Right lobe of liver (tissue), 6 donors: ENCODE measurements at regions not wholly inside any gene's neighbourhood (a gene's known extent, or its start where the extent isn't known, plus 50 kb on each side); places are given as distances from the start of the nearest gene placed in this dataset.

Experiments
- ATAC-seq, 4 donors: fragments of 200-7000 bp; cut with Tn5 transposase; one replicate each; pipeline ENCODE4 v1.9.1; 2020; ENCODE audit warnings: mild to moderate bottlenecking in 4 of 4, moderate library complexity in 4 of 4
- DNase-seq, 3 donors: peaks; one replicate each; pipeline ENCODE4 v3.0.0-alpha.2; 2020
- H3K27ac ChIP-seq, 3 donors: fragments of 200-600 bp; one replicate each; pipeline ENCODE4 v1.8.0; 2022
- H3K27me3 ChIP-seq, 2 donors: fragments of 200-600 bp; one replicate each; pipeline ENCODE4 v1.8.0; 2022
- H3K36me3 ChIP-seq, 4 donors: fragments of 200-600 bp; sonication (generic) in 1 of 4; one replicate each; pipeline versions ENCODE4 v1.5.1 to v1.8.0; 2017 to 2022; ENCODE audit warnings: control low read depth in 1 of 4
- H3K4me1 ChIP-seq, 4 donors: fragments of 200-600 bp; sonication (generic) in 1 of 4; one replicate each; pipeline versions ENCODE4 v1.5.1 to v1.8.0; 2017 to 2022; ENCODE audit warnings: control low read depth in 1 of 4
- H3K4me3 ChIP-seq, 3 donors: fragments of 200-600 bp; one replicate each; pipeline ENCODE4 v1.8.0; 2022
- H3K9me3 ChIP-seq, 4 donors: fragments of 200-600 bp; sonication (generic) in 1 of 4; one replicate each; pipeline versions ENCODE4 v1.5.1 to v1.8.0; 2017 to 2022; ENCODE audit warnings: control low read depth in 1 of 4
- POLR2A ChIP-seq: fragments of 450-650 bp; IDR thresholded peaks from one replicate; pipeline ENCODE4 v1.6.1; 2017; ENCODE audit warnings: antibody characterized with exemption, mild to moderate bottlenecking
- WGBS: methylation state at CpG from one replicate; pipeline ENCODE4 v1.1.6; 2018; ENCODE audit warnings: low coverage, low lambda C conversion rate; ENCODE audit not compliant: insufficient coverage; ENCODE audit errors: missing lambda C conversion rate; 5-methylcytosine and 5-hydroxymethylcytosine counted together
- intact Hi-C, 2 donors: fragments of 100-400 bp; cut with DNase I; formaldehyde crosslinking; loops; one replicate each; pipeline versions ENCODE4 v1.11.2 to v1.14.1; 2022
- TF ChIP-seq, protein P1 (sequence below), 4 donors: fragments of 200-600 bp in 3 of 4; fragments of 450-650 bp in 1 of 4; IDR thresholded peaks; one replicate each; pipeline versions ENCODE4 v1.5.1 to v1.8.0; 2016 to 2022; ENCODE audit warnings: antibody characterized with exemption in 4 of 4, mild to moderate bottlenecking in 2 of 4
- donor health status: DM: no; HTN: yes; CAD: no.
- donor health status: DM: no; HTN: no; CAD: no.
- donor health status: DM: no; HTN: no; CAD: no.
- donor health status: DM: no; HTN: yes; CAD: no.
- donor health status: DM: no; HTN: yes; CAD: no.

GRCh38 chr2:18129348-18129747 is 250.9 kb downstream of the KCNS3 start:
- no peaks in the 10 kb centered on the region for H3K27me3 ChIP-seq
- ATAC-seq: no peak
- TF ChIP-seq POLR2A: no peak
- TF ChIP-seq, protein P1, sequence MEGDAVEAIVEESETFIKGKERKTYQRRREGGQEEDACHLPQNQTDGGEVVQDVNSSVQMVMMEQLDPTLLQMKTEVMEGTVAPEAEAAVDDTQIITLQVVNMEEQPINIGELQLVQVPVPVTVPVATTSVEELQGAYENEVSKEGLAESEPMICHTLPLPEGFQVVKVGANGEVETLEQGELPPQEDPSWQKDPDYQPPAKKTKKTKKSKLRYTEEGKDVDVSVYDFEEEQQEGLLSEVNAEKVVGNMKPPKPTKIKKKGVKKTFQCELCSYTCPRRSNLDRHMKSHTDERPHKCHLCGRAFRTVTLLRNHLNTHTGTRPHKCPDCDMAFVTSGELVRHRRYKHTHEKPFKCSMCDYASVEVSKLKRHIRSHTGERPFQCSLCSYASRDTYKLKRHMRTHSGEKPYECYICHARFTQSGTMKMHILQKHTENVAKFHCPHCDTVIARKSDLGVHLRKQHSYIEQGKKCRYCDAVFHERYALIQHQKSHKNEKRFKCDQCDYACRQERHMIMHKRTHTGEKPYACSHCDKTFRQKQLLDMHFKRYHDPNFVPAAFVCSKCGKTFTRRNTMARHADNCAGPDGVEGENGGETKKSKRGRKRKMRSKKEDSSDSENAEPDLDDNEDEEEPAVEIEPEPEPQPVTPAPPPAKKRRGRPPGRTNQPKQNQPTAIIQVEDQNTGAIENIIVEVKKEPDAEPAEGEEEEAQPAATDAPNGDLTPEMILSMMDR (IDR thresholded peaks at IDR 0.05): no peak

DNA sequence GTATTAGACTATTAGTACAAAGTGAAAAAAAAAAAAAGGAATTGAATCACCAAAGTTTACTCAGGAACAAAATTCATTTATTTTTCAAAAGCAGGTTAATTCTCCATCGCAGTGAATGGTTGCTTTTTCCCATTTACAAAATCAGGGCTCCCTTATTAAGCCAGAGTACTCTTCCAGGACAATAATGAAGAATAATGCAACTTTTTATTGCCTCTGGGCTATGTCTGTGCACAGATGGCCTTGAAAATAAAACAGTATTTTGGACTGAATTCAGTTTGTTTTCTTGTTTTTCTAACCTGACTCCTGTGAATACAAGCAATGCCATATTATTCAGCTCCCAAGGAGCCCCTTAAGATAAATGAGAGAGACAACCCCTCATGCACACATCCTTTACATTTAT is 246.8 kb downstream of the KCNS3 start:
- ATAC-seq: no peak
- TF ChIP-seq, protein P1 (IDR thresholded peaks at IDR 0.05): no peak
- TF ChIP-seq POLR2A: no peak
- H3K36me3 ChIP-seq: no peaks in the 10 kb centered on the region
- H3K4me1 ChIP-seq: no peaks in the 10 kb centered on the region
- H3K9me3 ChIP-seq: no peaks in the 10 kb centered on the region
- intact Hi-C loops: no loop called here
- WGBS: 89% methylated on average over 1 of the region's 1 CpG
- DNase-seq: no peak
- H3K27me3 ChIP-seq: no peaks in the 10 kb centered on the region
- H3K27ac ChIP-seq: no peak overlapping the region
- H3K4me3 ChIP-seq: no peak overlapping the region

More at GRCh38 chr2:18129348-18129747, 250.9 kb downstream of the KCNS3 start:
- no peak overlapping the region for H3K4me3 ChIP-seq
- H3K36me3 ChIP-seq: no peaks in the 10 kb centered on the region
- no peaks in the 10 kb centered on the region for H3K4me1 ChIP-seq
- intact Hi-C loops: no loop called here
- H3K9me3 ChIP-seq: no peaks in the 10 kb centered on the region
- DNase-seq: no peak
- H3K27ac ChIP-seq: no peak overlapping the region

GRCh38 chr2:18124116-18124835 is 245.8 kb downstream of the KCNS3 start:
- no peaks in the 10 kb centered on the region for H3K27me3 ChIP-seq
- H3K4me3 ChIP-seq: no peak overlapping the region
- H3K27ac ChIP-seq: no peak overlapping the region
- intact Hi-C loops: no loop called here
- no peak for ATAC-seq
- TF ChIP-seq, protein P1 (IDR thresholded peaks at IDR 0.05): no peak
- no peak for TF ChIP-seq POLR2A
- no peaks in the 10 kb centered on the region for H3K4me1 ChIP-seq
- no peaks in the 10 kb centered on the region for H3K9me3 ChIP-seq
- no peak for DNase-seq
- WGBS: 41% methylated on average over 5 of the region's 6 CpGs
- no peaks in the 10 kb centered on the region for H3K36me3 ChIP-seq

GRCh38 chr2:18123577-18123976 is 245.1 kb downstream of the KCNS3 start:
- Histone ChIP-seq H3K27me3 (no peaks in the 10 kb centered on the region), H3K4me1 (peaks cover 0 to 4% (median 0%) of the 10 kb centered on the region in 4 donors), H3K4me3 (no peak overlapping the region), H3K9me3 (no peaks in the 10 kb centered on the region), H3K27ac (no peak overlapping the region), H3K36me3 (no peaks in the 10 kb centered on the region)
- intact Hi-C loops: no loop called here
- no peak for DNase-seq
- 42% methylated on average over 3 of the region's 3 CpGs for WGBS
- TF ChIP-seq POLR2A: no peak
- TF ChIP-seq, protein P1 (IDR thresholded peaks at IDR 0.05): no peak
- ATAC-seq: no peak

DNA sequence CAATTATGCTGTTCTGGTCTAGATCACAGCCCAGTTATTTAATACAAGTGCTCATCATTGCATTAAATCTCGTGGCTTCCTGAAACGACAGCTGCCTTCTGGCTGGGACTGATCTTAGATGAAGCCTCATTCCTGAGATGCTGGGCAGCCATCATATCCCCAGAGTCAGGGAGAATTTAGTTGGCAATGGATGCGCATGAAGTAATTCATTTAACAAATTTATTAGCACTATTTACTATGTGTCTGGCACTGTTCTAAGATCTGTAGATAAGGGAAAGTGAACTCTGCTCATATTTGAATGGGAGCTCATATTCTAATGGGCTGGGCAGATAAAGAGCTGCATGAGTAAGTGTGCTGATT is 244.7 kb downstream of the KCNS3 start:
- ATAC-seq (no peak), DNase-seq (no peak)
- intact Hi-C loops: no loop called here
- WGBS: 49% methylated on average over 3 of the region's 3 CpGs
- no peaks in the 10 kb centered on the region for H3K9me3 ChIP-seq
- no peak overlapping the region for H3K4me3 ChIP-seq
- H3K36me3 ChIP-seq: no peaks in the 10 kb centered on the region
- TF ChIP-seq, protein P1 (IDR thresholded peaks at IDR 0.05): no peak
- no peak for TF ChIP-seq POLR2A
- no peak overlapping the region for H3K27ac ChIP-seq
- H3K4me1 ChIP-seq: peaks cover 0 to 8% (median 0%) of the 10 kb centered on the region in 4 donors
- H3K27me3 ChIP-seq: no peaks in the 10 kb centered on the region
